ENCODE measurements at regions not wholly inside any gene's neighbourhood (a gene's known extent, or its start where the extent isn't known, plus 50 kb on each side); places are given as distances from the start of the nearest gene placed in this dataset.
"Not testable (repeated sequence)": the region's sequence is repeated elsewhere in the genome, so short reads cannot be mapped to it uniquely, and the experiment has no call there.

DNA sequence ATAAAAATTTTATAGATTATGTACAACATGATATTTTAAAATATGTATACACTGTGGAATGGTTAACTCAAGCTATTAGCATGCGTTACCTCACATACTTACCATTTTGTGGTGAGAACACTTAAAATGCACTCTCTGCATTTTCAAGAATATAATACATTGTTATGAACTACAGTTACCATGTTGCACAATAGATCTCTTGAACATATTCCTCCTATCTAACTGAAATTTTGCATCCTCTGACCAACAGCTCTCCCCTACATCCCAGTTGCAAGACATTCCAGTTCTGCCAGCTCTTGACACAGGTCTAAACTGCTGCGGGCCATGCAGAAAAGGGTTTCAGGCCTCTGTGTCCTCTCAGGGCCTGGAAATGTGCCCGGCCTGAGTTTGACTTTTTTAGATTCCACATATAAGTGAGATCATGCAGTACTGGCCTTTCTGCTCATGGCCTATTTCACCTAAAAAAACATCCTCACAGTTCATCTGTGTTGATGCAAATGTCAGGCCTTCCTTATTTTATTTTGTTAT is 113.7 kb downstream of the CDCA7 start:
- DNase-seq, result no peak

DNA sequence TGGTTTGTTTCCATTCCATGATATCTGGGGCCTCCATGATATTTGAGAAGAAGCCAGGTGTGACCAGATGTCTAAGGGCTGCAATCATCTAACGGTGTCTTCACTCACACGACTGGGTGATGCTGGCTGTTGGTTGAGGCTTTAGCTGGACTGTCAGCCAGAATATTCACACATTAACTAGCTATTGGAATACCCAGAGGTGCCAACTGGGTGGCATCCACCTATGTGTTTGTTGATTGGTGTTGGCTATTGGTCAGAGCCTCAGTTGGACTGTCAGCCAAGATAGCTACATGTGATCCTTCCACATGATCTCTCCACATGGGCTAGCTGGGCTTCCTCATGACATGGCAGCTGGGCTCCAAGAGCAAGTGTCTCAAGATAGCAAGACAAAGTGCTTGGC is 117.4 kb downstream of the CDCA7 start:
- DNase-seq, result no peak

DNA sequence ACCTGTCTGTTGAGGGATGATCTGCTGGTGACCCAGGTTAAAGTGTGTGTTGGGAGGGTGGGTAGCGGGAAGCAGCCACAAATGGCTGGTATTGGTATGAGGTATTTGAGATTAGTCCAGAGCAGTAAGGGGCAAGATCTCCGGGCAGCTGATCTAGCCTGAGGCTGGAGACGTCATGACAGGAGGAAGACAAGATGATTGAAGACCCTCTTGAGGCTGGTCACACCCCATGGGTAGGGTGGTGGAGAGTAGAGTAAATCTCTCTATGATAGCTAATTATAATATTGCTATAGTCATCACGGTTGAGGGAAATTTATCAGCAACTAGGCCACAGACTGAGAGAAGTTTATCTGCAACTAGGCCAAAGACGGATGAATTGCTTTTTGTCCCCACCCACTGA is 128.5 kb downstream of the CDCA7 start:
- DNase-seq, result no peak

DNA sequence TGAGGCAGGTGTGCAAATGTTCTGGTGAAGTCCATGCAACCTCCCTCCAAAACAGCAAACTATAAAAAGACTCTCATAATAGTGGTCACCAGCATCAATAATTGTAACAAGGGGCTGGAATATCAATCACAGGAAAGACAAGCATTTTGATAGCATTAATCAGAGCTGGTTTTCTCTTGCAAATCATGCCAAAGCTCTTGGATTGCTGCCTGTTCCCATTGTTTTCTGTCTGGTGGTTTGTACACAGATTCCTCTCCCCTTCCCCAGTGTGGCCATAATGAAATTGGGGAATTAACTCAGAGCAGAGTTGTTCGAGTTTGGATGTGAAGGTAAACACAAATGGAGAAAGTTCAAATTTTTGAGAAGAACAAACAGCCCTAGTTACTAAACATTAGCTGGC is 134.2 kb downstream of the CDCA7 start:
- DNase-seq, result no peak

DNA sequence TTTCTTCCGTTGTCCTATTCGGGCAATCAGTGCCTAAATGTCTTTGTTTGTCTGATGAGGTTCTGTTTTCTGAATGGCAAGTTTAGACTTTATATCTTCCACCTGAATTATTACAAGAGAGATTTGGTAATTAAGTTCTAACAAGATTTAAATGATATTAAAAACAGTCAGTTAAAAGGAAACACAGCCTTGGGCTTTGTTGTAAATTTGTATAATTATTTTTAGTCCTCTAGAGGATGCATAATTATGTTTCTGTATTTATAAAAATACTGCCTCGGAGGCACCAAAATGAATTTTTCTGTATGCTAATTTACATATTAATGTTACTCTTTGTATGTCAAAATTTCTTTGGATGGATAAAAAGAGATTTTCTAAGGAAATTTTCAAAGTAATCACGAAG is 136.7 kb downstream of the CDCA7 start:
- DNase-seq, result no peak

DNA sequence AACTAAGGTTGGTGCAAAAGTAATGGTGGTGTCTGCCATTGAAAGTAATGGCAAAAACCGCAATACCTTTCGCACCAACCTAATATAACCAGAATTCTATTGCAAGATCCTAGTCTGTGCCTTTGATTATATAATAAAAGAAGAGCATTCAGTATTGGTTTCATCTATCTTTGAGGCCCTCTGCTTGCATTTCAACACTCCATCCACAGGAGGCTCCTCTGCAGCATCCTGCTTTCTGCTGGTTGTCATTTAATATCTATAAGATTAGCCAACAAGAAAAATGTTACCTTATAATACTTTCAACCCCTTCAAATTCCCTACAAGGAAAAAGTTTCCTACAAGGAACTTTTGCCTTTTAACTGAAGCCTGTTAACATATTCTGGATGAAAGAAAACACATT is 139.2 kb downstream of the CDCA7 start:
- no peak for DNase-seq

DNA sequence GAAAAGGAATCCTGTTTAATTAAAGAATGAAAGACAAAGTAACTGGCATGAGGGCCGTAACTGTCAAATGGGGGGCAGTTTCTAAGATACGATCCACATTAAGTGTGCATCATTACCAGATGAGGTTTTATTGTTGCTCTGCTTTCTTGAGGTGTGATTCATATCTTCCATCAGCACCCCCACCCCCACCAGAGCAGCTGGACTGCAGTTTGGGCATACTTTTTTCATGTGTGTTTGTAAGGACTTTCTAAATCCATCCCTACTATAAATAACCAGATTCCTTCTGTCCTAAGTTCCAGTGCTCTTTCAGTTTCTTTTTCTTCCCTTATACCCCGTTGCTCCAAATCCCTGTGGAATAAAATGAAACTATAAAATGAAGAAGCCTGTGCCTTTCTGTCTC is 142.1 kb downstream of the CDCA7 start:
- no peak for DNase-seq

DNA sequence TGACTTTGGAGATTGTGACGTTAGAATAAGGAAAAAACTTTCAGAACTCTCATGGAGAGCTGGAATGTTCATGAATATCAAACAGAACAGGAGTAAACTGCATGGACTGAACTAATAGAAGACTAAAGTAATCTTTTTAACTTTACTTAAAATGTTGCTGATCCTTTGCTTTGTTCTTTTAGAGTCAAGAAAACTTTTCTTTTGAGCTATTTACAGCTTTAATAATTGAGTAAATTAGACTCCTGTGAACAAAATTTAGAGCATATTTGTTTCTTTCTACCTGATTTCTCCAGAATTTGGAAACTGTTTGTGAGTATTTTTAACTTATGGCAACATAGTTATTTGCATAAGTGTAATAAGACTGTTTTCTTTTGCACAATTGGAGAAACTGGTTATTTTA is 146.3 kb downstream of the CDCA7 start:
- no peak for DNase-seq

DNA sequence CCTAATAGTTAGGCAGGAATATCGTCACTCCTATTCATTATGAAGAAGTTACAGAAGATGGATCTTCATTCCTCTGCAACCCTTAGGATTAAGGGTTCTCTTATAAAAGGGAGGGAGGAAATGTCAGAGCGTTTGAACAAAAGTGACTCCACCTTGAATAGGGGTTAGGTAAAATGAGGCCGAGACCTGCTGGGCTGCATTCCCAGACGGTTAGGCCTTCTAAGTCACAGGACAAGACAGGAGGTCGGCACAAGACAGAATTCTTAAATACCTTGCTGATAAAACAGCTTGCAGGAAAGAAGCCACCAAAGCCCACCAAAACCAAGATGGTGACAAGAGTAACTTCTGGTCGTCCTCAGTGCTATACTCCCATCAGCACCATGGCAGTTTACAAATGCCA is 147.6 kb downstream of the CDCA7 start:
- no peak for DNase-seq

DNA sequence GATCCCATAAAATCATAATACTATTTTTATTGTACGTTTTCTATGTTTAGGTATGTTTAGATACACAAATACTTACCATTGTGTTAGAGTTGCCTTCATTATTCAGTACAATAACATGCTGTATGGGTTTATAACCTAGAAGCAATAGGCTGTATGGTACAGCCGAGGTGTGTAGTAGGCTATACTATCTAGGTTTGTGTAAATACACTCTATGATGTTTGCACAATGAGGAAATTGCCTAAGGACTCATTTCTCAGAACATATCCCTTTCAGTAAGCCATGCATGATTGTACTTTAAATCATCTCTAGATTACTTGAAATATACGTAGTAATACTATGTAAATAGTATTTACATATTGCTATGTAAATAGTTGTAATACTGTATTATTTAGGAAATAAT is 156.7 kb downstream of the CDCA7 start:
- no peak for DNase-seq

DNA sequence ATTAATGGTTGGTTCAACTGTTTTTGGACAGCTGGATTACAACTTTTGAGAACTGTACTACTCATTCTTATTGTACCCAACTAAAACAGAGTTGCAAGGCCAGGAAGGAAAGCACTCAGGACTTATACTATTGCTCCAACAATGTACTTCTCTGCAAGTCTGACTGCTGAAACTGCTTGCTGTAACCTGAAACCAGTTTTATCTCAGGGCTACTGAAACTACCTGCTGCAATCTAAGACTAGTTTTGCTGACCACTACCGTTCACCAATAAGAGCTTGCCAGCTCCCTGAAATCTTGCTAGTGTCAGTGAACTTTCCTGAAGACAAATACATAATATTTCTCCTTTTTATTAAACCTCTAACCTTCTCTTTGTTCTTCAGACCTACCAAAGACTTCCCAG is 157.3 kb downstream of the CDCA7 start:
- no peak for DNase-seq

DNA sequence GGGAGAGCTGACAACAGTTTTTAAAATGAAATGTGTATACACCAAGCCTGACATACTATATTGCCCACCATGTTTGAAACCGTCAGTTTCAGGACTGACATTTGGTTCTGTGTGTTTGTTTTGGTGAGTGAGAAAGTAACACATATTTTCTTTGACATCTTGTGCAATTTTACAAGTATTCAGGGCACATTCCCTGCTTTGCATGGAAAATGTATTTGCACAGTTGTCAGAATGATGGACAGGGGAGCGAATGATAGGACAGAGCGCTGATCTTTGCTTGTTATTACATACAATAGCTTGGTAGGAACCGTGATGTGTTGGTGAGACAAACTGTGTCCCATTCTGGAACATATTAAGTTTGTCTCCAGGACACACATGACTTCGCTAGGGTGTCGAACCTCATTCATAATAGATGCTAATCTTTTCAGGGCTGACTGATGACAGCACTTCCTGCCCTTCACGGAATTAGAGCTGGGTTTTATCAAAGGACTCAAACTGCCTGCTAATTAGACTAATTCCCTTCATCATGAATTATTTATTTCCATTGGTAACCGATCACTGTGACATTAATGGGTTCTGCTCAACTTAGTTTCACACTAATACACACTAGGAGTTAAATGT is 158.5 kb downstream of the CDCA7 start:
- DNase-seq, result no peak

DNA sequence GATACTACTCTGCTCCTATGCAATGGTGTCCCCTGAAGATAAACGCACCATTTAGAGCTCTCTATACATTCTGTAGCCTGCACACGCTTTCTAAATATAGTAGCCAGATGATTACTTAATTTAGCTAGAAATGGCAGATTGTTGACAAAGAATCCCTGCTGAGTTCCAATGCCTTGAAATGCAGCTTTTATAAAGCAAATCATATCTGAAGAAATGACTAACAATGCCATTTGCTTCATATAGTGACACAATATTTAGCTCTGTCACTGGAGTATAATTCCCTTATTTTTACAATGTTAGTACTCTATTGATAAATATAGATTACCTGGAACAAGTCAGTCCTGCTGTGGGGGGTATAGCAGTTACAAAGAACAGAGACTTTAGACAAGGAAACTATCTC is 166.2 kb downstream of the CDCA7 start:
- DNase-seq, result no peak

DNA sequence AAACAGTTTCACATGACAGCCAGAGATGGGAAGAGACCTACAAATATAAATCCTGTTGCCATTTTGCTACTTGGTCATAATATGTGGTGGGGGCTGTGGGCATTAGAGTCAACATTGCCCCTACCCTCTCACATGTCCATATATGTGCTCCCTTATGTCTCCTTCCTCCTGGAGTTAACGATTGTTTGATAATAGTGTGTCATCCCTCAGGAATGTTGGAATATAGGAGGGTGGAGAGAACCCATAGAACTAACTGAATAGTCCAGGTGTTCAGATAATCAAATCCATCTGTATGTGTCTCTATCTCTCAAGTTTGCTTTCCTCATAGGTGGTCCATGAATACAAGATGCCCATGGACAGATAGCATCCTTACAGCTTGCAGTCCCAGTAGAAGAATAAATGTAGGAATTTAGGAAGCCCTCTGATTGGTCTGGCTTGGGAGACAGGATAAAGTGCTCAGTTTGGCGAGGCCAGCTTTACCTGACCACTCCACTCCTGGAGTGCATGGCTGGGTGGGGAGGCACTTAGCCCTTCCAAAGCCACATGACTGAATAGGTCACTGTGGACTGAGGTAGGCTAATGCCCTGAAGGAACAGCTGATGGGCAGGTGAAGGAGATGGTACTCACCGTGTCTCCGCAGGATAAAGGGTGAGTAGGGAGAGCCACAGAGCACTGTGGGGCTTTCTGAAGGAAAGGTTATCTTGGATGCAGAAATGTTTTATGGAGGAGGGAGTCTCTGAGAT is 166.9 kb downstream of the CDCA7 start:
- no peak for DNase-seq

DNA sequence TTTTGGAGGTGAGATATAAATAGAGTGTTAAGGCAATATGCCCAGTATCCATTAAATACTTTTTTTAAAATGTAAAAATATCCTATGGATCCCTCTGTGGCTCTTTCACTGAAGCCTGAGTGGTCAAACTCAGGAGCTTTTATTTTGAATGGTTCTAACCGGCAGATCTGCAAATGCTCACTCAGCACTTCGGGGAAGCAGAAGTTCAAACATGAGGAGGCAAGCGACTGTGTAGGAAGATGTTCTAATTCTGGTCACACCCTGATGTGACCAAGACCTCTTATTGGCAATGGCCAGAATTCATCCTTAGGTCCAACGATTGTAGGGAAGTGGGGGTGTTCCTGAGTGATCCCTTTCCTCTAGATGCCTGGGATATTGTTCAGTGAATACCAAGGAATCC is 168.8 kb downstream of the CDCA7 start:
- peak; percentile 38 for DNase-seq

DNA sequence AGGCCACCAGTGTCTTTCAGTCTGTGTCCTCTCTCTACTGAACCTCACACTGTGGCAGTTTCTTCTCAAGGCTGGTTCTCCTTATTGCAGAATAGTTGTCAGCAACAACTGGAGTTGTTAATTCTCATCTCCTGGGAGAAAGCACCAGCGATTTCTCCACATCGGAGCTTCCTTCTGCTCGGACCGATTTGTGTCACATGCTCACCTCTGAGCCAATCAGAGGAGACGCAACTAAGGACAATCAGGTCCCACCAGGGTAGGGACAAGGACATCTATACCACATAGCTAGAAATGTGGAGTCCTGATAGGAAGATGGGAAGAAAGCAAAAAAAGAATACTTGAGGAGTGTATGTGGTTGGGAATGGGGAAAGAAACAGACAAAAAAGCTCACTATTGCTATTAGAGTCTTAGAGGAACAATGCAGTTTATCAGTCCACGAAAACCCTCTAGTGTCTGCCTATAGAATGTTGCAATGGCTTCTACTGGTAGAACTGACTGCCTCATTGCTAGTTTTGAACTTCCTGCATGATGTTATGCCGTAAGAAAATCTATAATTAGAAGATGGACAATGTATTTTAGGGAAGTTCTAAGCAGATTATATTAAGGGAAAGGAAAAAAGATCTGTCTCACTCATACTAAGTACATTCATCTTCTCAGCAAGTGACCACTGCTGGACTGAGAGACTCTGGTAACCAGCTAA is 169.7 kb downstream of the CDCA7 start:
- no peak for DNase-seq

DNA sequence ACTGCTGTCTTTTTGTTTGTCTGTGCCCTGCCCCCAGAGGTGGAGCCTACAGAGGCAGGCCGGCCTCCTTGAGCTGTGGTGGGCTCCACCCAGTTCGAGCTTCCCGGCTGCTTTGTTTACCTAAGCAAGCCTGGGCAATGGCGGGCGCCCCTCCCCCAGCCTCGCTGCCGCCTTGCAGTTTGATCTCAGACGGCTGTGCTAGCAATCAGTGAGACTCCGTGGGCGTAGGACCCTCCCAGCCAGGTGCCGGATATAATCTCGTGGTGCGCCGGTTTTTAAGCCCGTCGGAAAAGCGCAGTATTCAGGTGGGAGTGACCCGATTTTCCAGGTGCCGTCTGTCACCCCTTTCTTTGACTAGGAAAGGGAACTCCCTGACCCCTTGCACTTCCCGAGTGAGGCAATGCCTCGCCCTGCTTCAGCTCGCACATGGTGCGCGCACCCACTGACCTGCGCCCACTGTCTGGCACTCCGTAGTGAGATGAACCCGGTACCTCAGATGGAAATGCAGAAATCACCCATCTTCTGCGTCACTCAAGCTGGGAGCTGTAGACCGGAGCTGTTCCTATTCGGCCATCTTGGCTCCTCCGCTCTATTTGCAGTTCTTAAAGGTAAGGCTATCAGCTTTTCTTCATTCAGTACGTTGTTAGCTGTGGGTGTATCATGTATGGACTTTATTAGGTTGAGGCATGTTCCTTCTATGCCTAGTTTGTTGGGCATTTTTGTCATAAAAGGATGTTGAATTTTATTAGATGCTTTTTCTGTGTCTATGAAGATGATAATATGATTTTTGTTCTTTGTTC is 178.3 kb downstream of the CDCA7 start:
- not testable (repeated sequence) for DNase-seq

DNA sequence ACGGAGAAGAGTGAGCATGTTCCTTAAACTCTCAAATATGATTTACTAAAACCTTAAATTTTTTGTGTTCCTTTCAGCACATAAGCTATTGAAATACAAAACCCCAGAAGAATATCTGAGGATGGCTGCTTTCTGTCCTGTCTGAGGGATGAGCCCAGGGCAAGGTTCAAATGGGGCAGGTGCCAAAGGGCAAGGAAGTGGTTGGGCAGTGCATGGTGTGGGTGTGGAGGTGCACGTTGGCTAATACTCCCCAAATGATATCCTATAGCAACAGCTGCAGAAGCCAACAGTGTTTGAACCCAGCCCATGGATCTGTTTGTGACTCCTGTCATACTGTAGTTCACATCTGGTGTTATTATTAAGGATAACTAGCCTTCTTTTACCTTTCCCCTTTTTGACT is 183.0 kb downstream of the CDCA7 start:
- DNase-seq, result no peak

DNA sequence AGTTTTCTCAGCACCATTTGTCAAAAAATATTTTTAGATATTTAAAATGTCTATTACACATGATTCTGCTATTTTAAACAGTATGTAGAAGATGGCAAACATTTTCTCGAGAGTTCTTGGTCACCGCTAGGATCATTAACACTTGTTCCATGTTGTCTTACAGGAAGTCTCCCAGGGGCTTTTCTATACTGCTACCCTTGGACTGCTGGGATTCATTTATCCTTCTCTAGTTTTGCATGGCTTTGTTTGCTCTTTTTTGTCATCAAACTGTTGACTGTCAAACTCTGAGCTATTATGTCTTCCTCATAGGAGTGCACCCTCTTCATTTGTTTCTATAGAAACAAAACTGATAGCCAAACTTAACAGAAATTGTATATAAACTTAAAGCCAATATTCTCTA is 184.9 kb downstream of the CDCA7 start:
- no peak for DNase-seq

DNA sequence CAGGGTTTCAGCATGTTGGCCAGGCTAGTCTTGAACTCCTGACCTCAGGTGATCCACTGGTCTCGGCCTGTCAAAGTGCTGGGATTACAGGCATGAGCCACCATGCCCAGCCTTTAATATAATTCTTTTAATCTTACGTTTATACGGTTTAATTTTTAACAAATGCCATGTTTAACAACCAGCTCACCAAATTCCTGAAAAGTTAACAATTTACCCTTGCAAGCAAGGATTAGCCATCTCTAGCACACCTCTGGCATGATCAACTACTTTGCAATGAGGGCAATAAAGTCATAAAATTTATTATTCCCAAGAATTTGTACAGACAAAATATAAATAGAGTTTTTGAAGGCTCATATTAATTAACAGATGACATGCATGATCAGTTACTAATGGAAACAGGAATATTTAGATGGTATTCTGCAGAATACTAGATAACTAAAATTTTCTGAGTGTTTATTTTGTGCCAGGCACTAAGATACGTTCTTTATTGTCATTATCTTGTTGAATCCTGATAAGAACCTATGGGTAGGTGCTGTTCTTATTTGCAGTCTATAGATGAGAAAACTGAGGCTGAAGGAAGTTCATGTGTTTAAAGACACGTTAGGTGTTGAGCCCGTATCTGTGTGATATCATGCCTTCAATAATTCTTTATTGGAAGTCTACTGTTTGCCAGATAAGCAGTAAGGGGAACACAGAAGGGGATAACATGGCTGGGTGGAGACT is 190.1 kb downstream of the CDCA7 start:
- no peak for DNase-seq

DNA sequence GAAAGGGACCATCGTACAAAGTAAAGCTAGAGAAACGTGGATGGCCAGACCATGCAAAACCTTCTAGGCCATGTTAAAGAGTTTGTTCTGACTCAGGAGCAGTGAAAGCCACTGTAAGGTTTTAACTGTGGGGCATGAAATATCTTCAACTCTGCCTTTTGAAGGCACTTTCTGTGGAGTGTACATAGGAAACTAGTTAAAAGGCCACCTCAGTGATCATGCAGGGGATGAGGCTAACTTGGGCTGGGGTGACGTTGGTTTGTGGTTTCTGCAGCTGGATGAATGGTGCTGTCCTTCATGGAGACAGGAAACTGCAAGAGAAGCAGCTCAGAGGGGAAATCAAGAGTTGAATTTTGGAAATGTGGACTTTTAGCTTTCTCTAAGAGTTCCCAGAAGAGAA is 190.7 kb downstream of the CDCA7 start:
- no peak for DNase-seq

DNA sequence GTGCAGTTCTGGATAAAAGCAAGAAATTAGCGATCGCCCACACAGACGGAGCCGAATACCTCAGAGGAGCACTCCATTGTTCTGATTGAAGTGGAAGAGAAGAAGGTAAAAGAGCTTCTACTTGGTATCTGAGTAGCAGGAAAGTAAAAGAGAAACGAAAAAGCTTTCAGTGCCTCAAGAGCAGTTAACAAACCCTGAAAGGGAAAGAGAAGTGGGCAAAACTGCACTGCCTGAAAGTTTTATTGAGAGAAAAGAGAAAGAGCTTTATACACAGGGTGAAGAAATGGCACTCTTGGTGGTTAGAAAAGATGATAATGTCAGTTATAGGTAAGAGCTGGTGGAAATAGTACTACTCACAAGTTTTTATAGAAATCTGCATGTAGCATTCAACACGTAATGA is 192.8 kb downstream of the CDCA7 start:
- no peak for DNase-seq

Measured in hindlimb muscle (tissue), 1 donor.